ENCODE measurements at regions not wholly inside any gene's neighbourhood (a gene's known extent, or its start where the extent isn't known, plus 50 kb on each side); places are given as distances from the start of the nearest gene placed in this dataset.

DNA sequence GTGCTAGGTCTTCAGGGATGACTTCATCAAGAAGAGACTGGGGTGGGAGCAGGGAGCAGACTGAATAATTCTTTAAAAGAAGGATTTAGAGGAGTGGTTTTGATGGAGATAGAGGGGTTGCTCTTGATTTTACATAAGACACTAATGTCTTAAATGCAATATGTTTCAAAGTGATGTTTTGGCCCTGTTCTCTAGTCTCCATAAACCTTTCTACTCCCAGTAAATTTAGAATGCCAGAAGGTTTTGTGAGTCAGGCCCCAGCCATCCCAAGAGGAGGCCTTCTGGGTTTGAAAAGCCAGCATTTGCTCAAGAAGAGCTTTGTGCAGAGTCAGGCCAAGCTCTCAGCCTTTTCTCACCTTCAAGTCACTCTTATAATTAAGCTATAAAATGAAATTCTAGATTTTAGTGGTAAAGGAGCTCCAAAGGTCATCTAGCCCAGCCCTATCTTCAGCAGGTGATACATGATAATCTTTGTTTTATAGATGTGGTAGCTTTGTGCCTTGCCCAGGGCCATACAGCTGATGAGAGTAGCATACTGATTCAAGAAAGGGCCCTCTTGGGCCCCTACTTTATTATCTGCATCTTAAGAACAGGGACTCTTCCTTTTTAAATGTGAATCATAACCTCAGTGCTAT is 122.8 kb upstream of the MTNR1B start:
- no peak for TF ChIP-seq CTCF (conservative IDR thresholded peaks at IDR 0.05 in 1 of 2, IDR thresholded peaks at IDR 0.05 in 1 of 2; ENCODE audit: extremely low read depth in 1 of 2, insufficient read depth in 1 of 2, low read depth in 1 of 2, low read length in 2 of 2)
- TF ChIP-seq EZH2 (IDR thresholded peaks at IDR 0.05; ENCODE audit: borderline replicate concordance, low read length): no peak
